ENCODE measurements at regions not wholly inside any gene's neighbourhood (a gene's known extent, or its start where the extent isn't known, plus 50 kb on each side); places are given as distances from the start of the nearest gene placed in this dataset.

DNA sequence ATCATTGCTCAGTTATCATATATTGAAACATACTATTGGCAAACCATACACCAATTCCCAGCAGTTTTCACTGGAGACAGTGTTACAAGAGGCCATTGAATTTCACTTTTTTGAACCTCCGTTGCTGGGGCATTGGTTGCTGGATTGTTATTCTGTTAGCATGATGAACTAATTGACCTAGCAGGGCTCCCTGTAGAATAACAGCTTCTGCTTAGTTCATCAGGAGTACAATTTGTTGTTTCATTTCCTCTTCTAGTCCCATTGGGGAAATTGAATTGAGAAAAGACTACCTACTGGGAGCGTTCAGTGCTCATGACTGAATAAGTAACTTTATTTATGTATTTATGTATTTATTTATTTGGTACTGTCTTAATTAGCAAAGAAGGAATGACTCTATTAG is 151.6 kb downstream of the SLIT2 start:
- DNase-seq (ENCODE audit: low read depth in 3 of 3): no peak

DNA sequence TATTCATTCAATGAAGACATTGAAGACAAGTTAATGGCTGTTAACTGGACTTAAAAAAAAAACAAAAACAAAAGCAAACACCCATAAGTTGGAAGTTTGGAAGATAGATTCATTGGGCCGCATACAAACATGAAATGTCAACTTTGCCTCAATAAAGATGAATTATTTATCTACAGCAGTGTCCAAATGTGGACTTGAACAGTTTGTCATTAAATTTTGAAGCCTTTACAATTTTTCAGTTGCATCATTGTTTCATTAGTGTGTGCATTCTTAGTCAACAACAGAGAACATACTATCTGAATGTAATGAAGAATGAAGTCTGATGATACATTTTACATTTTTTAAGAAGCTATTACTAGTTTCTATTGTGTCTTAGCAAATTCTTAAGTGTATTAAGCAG is 152.1 kb downstream of the SLIT2 start:
- DNase-seq (ENCODE audit: low read depth in 3 of 3): no peak

DNA sequence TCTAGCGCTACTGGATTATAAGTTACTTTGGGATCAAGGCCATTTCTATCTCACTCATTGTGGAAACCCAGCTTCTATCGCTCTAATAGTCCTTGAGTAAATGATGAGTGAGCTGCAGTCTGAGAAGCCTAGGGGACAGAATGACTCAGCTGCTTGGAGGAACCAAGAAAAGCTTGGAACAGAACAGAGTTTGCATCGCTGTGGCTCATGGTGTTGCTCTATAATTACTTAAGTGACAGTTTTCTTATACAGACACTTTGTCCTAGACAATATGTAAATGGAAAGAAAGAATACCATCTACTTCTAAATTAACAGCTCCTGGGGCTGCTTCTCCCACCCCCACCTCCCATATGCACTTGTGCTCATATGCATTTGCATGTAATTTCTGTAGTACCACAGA is 156.9 kb downstream of the SLIT2 start:
- no peak for DNase-seq (ENCODE audit: low read depth in 3 of 3)

DNA sequence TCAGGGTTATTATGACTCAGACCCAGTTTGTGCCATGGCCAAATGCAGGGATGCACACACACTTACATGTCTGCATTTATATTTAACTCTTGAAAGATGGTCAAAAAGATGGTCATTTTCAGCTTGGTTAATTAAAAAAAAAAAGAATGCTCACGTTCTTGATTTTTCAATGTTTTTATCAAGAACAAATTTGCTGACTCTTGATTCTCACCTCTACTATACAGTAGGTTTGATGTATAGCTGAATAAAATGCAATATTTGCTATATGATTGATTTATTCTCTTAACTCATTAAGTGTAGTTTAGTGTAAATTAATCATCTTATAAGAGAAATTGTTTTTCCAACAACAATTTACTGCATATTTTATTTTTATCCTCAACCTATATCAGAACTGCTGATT is 160.4 kb downstream of the SLIT2 start:
- no peak for DNase-seq (ENCODE audit: low read depth in 3 of 3)

DNA sequence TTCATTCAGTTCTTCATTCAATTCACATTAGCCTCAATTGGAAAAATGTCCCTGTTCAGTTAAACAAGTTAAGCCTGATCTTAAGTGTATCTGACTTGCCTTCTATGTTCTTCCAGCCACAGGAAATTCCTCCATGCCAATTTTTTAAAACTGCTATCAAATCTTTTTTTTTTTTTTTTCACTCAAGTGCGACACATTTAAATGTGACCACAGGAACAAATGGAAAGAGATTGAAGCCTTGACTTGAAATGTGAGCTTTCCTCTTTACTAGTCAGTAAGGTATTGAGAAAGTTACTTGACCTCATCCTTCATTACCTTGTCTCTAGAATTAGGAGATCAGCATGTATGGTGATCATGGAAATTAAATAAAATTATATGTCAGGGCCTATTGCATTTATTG is 165.1 kb downstream of the SLIT2 start:
- DNase-seq (ENCODE audit: low read depth in 3 of 3): no peak

DNA sequence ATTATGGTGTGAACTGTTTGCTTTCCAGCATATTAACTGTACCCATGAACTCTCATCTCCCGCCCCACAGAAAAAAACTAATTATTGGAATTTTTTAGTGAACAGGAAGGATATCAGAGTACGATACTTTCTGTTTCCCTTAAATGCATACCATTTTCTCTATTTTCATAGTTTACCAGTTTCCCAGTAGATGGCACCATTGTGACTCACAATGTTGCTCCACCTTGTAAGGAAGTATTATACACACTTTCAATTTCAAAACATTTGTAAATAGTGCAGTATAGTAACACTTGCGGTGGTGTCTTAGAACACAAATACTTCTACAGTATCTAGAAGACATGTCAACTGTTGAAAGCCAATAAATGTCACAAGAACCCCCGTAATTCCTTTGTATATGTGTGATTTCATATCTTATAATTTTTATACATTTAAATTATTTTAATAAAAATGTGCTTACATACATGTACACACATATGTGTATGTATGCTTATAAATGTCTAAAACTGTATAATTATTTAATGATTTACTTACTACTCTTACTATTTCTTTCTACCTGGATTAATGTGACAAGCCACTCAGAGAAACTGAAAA is 167.3 kb downstream of the SLIT2 start:
- no peak for DNase-seq (ENCODE audit: low read depth in 3 of 3)

DNA sequence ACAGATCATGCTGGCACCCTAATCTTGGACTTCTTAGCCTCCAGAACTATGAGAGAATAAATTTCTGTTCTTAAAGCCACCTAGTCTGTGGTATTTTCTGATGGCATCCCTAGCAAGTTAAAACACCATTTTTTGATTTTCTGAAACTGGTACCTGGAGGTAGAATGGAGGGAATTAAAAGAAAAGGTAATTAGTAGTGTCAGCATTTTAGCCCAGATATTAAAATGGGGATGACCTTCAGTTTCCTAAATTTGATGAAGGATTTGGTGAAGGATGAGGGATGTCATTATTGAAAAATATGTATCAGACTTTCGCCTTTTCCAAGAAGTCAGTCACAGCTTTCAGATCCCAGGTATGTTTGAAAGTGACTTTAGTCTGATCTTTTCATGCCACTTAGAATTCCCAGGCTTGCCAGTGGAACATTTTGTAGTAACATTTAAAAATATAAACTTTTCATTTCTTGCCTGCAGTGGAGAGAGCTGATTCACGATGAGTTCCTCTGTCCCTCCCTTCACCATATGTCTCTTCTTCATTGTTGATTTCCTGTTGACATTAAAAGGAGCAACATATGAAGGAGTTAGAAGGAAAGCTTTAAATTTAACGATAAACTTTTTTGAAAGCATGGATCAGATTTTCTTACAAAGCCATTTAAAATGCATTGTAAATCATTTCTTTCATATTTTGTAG is 169.4 kb downstream of the SLIT2 start:
- no peak for DNase-seq (ENCODE audit: low read depth in 3 of 3)

DNA sequence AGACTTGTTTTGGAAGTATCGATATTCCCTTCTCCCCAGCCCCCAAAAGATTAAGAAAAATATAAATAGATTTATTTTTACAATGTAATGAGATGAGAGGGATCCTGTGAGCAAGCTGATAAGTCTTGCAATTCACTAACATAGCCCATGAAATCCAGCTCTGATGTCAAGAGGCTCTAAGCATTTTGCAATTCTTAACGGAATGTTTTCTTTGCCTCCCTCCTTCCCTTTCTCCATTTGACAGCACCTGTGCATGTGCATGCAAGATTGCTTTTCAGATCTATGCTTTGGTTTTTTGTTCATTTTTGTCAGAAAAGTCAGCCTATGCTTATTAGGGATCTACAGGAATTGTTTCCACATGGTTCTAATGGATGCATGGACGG is 169.9 kb downstream of the SLIT2 start:
- no peak for DNase-seq (ENCODE audit: low read depth in 3 of 3)

DNA sequence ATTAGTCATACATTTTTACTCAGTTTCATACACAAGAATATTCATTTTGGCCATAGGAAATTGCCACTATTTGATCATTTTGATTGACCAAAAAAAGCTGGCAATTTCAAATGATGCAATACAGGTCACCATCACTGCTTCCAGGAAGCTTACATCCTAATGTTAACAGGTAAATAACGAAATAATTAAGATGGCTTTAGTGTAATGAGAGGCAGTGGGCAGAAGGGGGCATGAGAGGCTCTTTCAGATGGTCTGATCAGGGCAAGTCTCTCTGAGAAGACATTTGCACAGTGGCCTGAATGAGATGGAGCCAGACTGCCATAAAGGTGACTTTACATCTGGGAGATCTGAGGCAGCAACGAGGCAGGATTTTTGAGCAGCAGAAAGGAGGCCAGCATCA is 170.7 kb downstream of the SLIT2 start:
- peak in 2 of 3 donors; percentile 7 to 18 for DNase-seq (ENCODE audit: low read depth in 3 of 3)

DNA sequence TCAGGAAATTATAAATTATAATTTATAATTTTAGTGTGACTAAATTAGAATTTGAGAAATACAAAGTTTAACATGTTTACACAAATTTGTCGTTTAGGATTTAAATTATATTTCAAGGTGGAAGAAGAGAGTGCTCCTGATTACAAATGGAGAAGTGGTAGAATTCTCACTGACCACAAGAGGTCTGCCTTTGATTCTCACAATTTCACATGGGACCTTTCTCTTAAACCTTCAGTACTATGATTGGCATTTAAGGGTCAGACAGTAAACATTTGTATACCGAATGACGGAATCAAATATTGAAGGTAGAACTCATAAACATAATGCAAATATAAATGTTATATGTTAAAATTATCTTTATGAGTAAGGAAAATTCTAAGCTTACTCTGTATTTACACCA is 171.7 kb downstream of the SLIT2 start:
- no peak for DNase-seq (ENCODE audit: low read depth in 3 of 3)

DNA sequence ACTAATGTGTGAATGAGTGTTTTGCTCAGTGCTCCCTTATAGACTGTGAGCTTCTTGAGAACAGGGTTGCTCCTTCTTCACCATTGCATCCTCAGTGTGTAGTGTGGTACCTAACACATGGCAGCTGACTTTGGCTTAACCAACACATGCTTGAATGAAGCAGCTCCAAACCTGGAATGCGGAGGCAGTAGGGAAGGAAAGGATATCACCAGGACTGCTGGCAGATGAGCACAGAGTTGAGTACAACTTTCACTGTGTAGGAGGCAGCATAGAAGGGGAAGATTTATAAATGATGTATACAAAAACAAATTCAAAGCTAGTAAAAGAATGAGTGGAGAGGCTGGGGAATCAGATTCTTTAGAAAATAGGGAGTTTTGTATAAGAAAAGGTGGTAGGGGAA is 174.3 kb downstream of the SLIT2 start:
- DNase-seq (ENCODE audit: low read depth in 3 of 3): no peak

DNA sequence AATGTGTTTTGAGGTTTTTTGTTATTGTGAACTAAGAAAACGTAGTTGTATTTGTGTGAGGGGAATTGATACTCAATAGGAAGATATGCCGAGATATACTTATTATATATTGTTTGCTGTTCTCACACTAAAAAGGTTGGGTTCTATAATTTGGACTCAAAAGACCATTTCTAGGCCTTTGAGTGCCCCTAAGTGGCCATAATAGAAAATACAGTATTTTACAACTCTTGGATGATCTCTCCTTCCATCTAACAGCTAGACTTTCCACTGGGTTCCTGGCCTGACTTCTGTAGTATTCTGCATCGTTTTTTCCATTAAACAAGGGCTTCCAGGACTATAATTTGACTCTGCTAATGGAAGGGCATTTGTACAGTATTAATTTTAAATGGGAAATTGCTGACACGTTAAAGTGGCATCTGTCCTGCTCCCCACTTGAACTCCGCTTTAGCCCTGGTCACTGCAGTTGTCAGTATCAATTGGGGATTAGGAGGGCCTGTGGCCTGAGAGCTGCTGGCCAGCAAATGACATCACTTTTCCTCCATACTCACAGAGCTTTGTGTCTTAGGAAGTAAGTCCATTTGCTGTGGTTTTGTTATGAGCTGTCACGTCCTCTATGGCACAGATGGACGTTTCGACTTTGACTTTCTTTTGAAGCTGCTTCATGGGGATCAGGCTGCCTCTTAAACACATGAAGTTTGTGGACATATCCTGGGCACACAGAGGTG is 176.9 kb downstream of the SLIT2 start:
- DNase-seq (ENCODE audit: low read depth in 3 of 3): no peak

DNA sequence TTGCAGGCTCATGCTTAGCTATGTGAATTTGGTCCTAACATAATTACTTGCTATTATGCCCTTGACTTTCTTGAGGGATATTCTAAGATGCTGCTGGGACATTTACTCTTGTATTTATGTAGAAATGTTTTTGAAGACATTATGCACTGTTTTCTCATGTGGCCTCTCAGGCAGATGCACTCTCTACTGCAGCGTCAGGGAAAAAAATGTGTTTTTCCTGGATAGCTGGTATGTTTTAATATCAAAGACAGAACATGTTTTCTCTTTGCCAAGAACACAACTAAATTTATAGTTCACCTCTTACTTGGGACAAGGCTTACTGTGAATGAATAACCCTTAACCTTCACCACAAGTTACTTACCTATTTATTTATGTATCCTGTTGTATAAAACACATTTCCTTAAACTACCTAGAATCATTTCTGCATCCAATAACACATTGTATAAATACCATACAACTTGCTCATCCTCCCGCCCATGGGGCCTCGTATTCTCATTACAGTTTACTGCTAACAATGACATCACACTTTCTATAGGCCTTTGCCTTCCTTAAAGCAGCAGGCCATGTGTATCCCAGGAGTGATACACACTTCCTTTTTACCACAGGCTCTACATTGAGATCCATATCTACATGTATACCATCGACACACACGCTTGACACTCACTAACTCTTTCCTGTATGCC is 178.7 kb downstream of the SLIT2 start:
- no peak for DNase-seq (ENCODE audit: low read depth in 3 of 3)

DNA sequence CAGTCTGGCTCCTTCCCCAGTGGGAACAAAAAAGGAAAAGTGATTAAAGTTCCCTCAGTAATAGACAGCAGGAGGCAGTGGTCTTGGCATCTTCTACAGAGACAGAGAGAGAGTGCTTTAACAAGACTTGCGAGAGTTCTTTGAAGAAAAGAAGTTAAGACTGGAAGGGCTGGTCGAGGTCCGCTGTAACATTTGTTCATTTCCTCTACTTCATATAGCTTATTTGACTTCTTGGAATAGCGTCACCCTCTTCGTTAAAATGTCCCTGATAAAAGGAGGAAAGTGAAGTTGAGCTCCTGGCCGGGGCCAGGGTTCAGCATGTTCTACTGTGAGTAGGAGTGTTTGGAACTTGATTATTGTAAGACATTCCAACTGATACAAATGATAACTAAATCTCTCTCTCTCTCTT is 179.8 kb downstream of the SLIT2 start:
- no peak for DNase-seq (ENCODE audit: low read depth in 3 of 3)

DNA sequence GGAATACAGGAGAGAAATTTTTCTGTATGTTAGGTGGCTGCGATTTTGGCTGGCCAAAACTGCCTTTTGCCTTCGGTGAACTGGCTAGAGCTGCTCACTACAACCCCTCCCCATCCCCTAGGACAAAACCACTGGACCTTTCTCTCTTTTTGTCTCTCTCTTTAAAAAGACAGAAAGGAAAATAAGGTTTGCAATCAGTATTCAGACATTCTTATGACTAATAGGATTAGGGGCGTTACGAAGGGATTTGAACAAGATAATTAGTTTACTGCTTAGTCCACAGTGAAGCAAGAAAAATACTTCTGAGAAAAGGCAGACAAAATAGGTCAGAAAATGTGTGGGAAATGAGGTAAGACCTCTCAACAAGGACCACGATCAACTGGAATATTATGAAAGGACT is 180.4 kb downstream of the SLIT2 start:
- no peak for DNase-seq (ENCODE audit: low read depth in 3 of 3)

DNA sequence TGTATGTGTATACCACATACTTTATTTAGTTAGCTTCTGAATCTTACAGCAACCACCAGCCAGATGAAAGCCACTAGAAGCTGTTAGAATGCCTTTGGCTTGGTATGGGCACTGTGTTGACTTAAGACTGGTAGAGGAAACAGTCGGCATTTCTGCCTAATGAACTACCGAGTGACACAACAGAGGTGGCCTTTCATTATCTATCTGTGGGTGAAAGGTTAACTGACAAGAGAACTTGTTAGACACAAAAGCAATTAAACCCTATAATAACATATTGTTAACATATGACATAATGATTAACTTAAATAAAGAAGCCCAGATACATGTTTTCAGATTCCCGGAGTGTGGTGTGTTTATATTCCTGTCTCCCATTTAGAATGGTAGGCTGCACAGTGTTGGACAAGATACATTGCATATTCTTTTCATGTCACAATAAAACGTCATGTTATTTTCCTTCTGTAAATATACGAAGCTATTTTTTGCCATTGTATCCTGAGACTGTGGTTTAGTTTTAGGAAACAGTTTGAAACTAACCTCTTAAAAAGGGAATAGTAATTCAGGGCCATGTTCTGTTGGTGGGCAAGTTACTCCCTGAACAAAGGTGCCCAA is 181.5 kb downstream of the SLIT2 start:
- no peak for DNase-seq (ENCODE audit: low read depth in 3 of 3)

DNA sequence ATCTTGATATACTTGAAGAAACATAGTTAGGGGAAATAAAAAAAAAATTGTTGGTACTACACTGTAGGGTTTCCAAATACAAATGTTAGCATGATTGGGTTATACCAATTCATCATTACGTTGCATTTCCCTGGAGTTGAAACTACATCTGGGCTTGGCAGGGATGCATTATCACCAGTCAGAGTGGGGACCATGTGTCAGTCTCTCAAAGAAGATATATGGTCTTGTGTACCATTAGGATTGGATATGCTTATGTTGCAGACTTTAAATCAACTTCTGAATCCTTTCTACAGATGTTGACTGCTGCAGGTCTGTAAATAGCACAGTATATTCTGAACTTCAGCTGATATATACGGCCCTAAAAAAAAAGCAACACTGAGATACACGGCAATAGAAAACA is 188.5 kb downstream of the SLIT2 start:
- DNase-seq (ENCODE audit: low read depth in 3 of 3): no peak

DNA sequence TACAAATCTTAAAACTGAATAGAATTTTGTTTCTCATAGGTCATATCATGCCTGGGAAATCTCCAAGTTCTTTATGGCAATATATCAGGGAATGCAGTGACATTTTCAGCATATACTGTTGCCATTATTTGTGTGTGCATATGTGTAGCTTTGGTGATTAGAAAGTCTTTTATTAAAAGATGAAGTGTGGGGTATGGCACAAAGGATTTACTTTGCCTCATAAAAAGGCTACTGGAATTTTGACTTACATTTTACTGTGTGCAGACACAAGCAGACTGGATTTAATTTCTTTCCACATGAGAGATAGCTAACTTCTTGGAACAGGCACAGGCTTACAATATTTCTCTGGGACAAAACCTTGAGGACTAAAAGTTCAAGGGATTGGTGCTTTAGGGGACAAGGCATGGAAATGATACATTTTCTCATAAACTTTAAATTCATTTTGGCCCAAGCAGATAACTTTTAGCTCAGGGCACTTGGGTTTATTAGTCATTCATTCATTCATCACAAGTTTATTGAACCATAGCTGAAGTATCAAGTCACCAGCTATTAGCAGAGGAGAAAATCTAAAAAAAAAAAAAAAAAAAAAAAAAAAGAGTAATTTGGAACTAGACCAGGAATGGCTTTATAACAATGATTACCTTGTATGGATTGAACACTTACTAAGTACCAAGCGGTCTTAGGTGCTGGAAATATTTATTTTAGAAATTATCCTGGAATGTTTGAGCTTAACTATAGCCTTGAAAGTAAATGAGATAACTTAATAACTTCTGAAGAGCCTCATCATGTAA is 191.5 kb downstream of the SLIT2 start:
- DNase-seq (ENCODE audit: low read depth in 3 of 3): no peak

DNA sequence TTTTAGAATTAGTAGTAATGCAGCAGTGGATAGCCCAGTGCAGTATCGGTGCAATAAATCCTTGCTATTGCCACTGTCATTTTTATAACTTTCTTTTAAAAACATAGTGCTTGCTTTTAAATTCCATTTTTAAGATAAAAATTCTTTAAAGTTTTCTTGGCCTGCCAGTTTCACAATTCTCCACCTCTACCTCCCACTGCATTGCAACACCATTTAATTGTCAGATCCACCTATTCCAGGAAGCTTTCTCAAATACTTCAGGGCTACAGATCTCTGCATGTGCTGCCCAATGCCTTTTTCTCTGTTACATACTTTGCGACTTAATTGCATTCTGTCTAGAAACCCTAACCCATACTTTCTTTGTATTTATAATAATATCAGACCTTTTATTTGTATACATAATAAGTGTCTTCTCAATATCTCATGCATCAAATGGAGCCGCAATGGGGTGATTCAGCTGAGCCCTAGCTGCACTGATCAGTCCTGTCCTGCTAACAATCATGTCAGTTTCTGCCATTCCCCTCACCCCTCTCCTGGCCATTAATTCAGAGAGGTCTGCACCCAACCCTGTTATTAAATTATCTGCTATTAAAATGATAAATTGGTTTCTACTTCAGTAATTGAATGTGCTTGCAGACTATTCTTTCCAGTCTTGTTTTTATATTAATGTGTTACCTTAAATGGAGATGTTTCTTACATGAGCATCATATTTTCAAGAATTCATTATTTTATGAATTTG is 193.1 kb downstream of the SLIT2 start:
- DNase-seq (ENCODE audit: low read depth in 3 of 3): no peak

DNA sequence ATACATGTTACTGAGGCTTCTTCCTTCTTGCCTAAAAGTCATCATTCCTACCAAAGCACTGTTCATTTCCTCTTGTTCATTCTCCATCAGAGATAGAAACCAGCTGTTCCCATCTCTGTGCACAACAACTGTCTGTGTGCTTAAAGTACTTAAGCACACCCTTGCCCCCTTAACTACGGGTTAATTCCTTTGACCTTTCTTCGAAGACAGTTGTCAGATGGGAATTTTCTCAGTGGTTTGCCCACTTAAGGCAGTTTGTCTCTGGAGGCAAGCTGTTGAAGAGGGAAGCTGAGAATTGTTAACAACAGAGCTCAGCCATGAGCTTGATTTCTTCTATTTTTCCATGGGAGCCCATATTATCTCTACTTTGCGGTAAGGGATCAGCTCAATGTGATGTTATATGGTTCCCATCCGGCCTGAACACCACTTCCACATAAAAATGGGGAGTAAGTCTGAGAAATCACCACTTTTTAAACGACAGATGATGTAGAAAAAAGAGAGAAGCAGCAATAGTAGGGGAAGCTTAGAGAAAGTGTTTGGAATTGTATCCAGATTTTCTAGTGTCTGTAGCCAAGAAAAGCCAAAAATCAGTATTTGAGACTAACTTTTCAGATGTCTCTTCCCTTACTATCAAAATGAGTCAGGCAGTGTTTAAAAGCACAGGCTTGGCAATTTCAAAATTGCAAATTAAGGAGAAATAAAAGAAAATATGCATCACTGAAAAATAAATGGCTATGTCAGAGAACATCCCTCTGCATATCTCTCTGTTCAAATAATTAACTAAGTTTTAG is 194.4 kb downstream of the SLIT2 start:
- DNase-seq (ENCODE audit: low read depth in 3 of 3): no peak

Data from stimulated activated CD4-positive, alpha-beta T cell treated with anti-CD3 and anti-CD28 coated beads, TNF-alpha, amount 100 ng/mL, for 48 hours (primary cell).